ENCODE measurements at regions not wholly inside any gene's neighbourhood (a gene's known extent, or its start where the extent isn't known, plus 50 kb on each side); places are given as distances from the start of the nearest gene placed in this dataset.
"Not testable (repeated sequence)": the region's sequence is repeated elsewhere in the genome, so short reads cannot be mapped to it uniquely, and the experiment has no call there.

- no peak for TF ChIP-seq CTCF (IDR thresholded peaks at IDR 0.05; ENCODE audit: unreplicated experiment)
- H3K4me1 Mint-ChIP-seq (ENCODE audit: low read depth): peaks cover 10% of the 10 kb centered on the region
- H3K9me3 Mint-ChIP-seq (ENCODE audit: low read depth): peaks cover 5% of the 10 kb centered on the region
- no peak overlapping the region for H3K4me3 Mint-ChIP-seq (ENCODE audit: low read depth)
- no peak overlapping the region for H3K27ac Mint-ChIP-seq
- no peak for DNase-seq (ENCODE audit: low spot score, unreplicated experiment)
- no peaks in the 10 kb centered on the region for H3K27me3 Mint-ChIP-seq
- H3K36me3 Mint-ChIP-seq (ENCODE audit: insufficient read depth): no peaks in the 10 kb centered on the region
Observed at GRCh38 chr1:204003536-204003935, 69.4 kb upstream of the SOX13 start.

- no peak for TF ChIP-seq CTCF (IDR thresholded peaks at IDR 0.05; ENCODE audit: unreplicated experiment)
- Mint-ChIP-seq H3K27me3 (no peaks in the 10 kb centered on the region), H3K9me3 (ENCODE audit: low read depth) (no peaks in the 10 kb centered on the region), H3K27ac (no peak overlapping the region), H3K4me3 (ENCODE audit: low read depth) (no peak overlapping the region), H3K36me3 (ENCODE audit: insufficient read depth) (no peaks in the 10 kb centered on the region), H3K4me1 (ENCODE audit: low read depth) (no peaks in the 10 kb centered on the region)
- DNase-seq (ENCODE audit: low spot score, unreplicated experiment): no peak
Observed at GRCh38 chr1:204011426-204011825, 61.5 kb upstream of the SOX13 start.

DNA sequence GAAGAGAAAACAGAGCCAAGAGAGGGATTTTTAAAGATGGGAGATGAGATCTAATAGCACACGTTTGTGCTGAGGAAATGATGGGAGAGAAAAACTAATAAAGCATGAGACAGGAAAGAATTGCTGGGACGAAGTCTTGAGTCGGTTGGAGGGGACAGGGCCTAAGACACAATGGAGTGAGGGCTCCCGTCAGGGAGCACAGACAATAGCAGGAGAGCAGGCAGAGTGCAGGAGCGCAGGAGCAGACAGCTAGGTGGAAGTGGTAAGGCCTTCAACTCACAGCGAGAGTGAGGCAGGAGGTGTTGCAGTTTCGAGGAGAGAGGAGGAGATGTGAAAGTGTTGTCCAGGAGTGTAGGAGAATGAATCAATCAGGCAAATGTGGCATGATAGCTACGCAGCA, 59.9 kb upstream of the SOX13 start:
- Mint-ChIP-seq H3K4me1 (ENCODE audit: low read depth) (peaks cover 3% of the 10 kb centered on the region), H3K27ac (no peak overlapping the region), H3K36me3 (ENCODE audit: insufficient read depth) (no peaks in the 10 kb centered on the region), H3K27me3 (no peaks in the 10 kb centered on the region), H3K9me3 (ENCODE audit: low read depth) (no peaks in the 10 kb centered on the region), H3K4me3 (ENCODE audit: low read depth) (no peak overlapping the region)
- TF ChIP-seq CTCF (IDR thresholded peaks at IDR 0.05; ENCODE audit: unreplicated experiment): no peak
- no peak for DNase-seq (ENCODE audit: low spot score, unreplicated experiment)

- H3K27ac Mint-ChIP-seq: no peak overlapping the region
- peaks cover 5% of the 10 kb centered on the region for H3K4me1 Mint-ChIP-seq (ENCODE audit: low read depth)
- H3K9me3 Mint-ChIP-seq (ENCODE audit: low read depth): no peaks in the 10 kb centered on the region
- no peak for DNase-seq (ENCODE audit: low spot score, unreplicated experiment)
- H3K36me3 Mint-ChIP-seq (ENCODE audit: insufficient read depth): no peaks in the 10 kb centered on the region
- no peak overlapping the region for H3K4me3 Mint-ChIP-seq (ENCODE audit: low read depth)
- no peaks in the 10 kb centered on the region for H3K27me3 Mint-ChIP-seq
- TF ChIP-seq CTCF (IDR thresholded peaks at IDR 0.05; ENCODE audit: unreplicated experiment): no peak
Observed at GRCh38 chr1:204014336-204014735, 58.6 kb upstream of the SOX13 start.

DNA sequence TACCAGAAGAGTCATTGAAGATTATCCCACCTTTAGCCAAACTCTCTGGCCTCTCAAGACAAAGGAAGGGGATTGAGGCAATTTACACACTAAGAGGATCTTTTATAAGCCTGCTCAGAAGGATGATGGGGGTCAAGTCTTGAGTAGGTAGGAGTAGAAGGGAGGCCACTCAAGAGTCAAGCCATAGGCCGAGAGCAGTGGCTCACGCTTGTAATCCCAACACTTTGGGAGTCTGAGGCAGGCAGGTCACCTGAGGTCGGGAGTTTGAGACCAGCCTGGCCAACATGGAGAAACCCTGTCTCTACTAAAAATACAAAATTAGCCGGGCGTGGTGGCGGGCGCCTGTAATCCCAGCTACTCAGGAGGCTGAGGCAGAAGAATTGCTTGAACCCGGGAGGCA, 58.0 kb upstream of the SOX13 start:
- not testable (repeated sequence) for H3K4me1 Mint-ChIP-seq (ENCODE audit: low read depth); DNase-seq (ENCODE audit: low spot score, unreplicated experiment); H3K27ac Mint-ChIP-seq; H3K27me3 Mint-ChIP-seq; H3K36me3 Mint-ChIP-seq (ENCODE audit: insufficient read depth); H3K4me3 Mint-ChIP-seq (ENCODE audit: low read depth); H3K9me3 Mint-ChIP-seq (ENCODE audit: low read depth)

DNA sequence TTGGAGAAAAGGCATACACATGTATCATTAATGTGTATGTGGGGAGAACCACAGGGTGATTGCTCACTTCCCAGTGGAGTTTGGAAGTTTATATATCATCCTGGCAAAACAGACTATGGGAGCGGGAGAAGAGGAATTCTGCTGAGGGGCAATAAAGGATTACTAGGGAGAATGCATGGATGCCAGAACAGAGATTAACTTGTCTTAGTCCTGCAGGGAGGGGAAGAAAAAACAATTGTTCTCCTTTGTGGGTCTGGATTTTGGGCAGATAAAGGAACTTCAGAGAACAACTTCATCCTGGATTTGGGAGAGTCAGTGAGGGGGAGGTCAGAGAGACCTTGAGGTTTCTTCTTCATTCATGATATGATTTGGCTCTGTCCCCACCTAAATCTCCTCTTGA, 55.9 kb upstream of the SOX13 start:
- Mint-ChIP-seq H3K4me1 (ENCODE audit: low read depth) (peaks cover 5% of the 10 kb centered on the region), H3K4me3 (ENCODE audit: low read depth) (no peak overlapping the region), H3K9me3 (ENCODE audit: low read depth) (no peaks in the 10 kb centered on the region), H3K36me3 (ENCODE audit: insufficient read depth) (no peaks in the 10 kb centered on the region), H3K27ac (no peak overlapping the region), H3K27me3 (no peaks in the 10 kb centered on the region)
- TF ChIP-seq CTCF (IDR thresholded peaks at IDR 0.05; ENCODE audit: unreplicated experiment): no peak
- DNase-seq (ENCODE audit: low spot score, unreplicated experiment): no peak

Measured in progenitor cell of endocrine pancreas (in vitro differentiated cells).